Putamen (tissue), 1 donor: ENCODE measurements at regions not wholly inside any gene's neighbourhood (a gene's known extent, or its start where the extent isn't known, plus 50 kb on each side); places are given as distances from the start of the nearest gene placed in this dataset.
"Not testable (repeated sequence)": the region's sequence is repeated elsewhere in the genome, so short reads cannot be mapped to it uniquely, and the experiment has no call there.

Experiments
- DNase-seq: peaks from one replicate; pipeline ENCODE4 v3.0.0-alpha.2; 2016; ENCODE audit warnings: low spot score

- no peak for DNase-seq
These were observed 334.7 kb upstream of the CHRM2 start for GRCh38 chr7:136533732-136534131.

- DNase-seq: no peak
These were observed 337.6 kb upstream of the CHRM2 start for GRCh38 chr7:136530831-136531230.

GRCh38 chr7:136528329-136528728, 340.1 kb upstream of the CHRM2 start:
- no peak for DNase-seq

GRCh38 chr7:136527554-136527953, 340.9 kb upstream of the CHRM2 start:
- DNase-seq: no peak

GRCh38 chr7:136526408-136527105, 341.9 kb upstream of the CHRM2 start:
- no peak for DNase-seq

- no peak for DNase-seq
These were observed 344.9 kb upstream of the CHRM2 start for GRCh38 chr7:136523571-136523970.

- DNase-seq: no peak
These were observed 350.5 kb upstream of the CHRM2 start for GRCh38 chr7:136517971-136518370.

- DNase-seq: no peak
These were observed 353.7 kb upstream of the CHRM2 start for GRCh38 chr7:136514776-136515175.

- no peak for DNase-seq
These were observed 354.7 kb upstream of the CHRM2 start for GRCh38 chr7:136513744-136514143.

- no peak for DNase-seq
These were observed 359.0 kb upstream of the CHRM2 start for GRCh38 chr7:136509466-136509865.

- DNase-seq: no peak
These were observed 366.3 kb upstream of the CHRM2 start for GRCh38 chr7:136502162-136502561.

GRCh38 chr7:136501151-136501550, 367.3 kb upstream of the CHRM2 start:
- no peak for DNase-seq

GRCh38 chr7:136496551-136496950, 371.9 kb upstream of the CHRM2 start:
- DNase-seq: no peak

- no peak for DNase-seq
These were observed 373.4 kb upstream of the CHRM2 start for GRCh38 chr7:136495081-136495480.

GRCh38 chr7:136492366-136492765, 376.1 kb upstream of the CHRM2 start:
- no peak for DNase-seq

- no peak for DNase-seq
These were observed 378.6 kb upstream of the CHRM2 start for GRCh38 chr7:136489808-136490207.

- no peak for DNase-seq
These were observed 387.6 kb upstream of the CHRM2 start for GRCh38 chr7:136480901-136481300.

- DNase-seq: no peak
These were observed 388.5 kb upstream of the CHRM2 start for GRCh38 chr7:136479922-136480321.

GRCh38 chr7:136470179-136470578, 398.3 kb upstream of the CHRM2 start:
- DNase-seq: no peak

GRCh38 chr7:136452949-136453348, 415.5 kb upstream of the CHRM2 start:
- DNase-seq: no peak

- DNase-seq: no peak
These were observed 421.7 kb upstream of the CHRM2 start for GRCh38 chr7:136446751-136447150.

GRCh38 chr7:136441835-136442234, 426.6 kb upstream of the CHRM2 start:
- DNase-seq: no peak

GRCh38 chr7:136431736-136432135, 436.7 kb upstream of the CHRM2 start:
- not testable (repeated sequence) for DNase-seq

GRCh38 chr7:136424058-136424457, 444.4 kb upstream of the CHRM2 start:
- no peak for DNase-seq
